Left lung (tissue), 4 donors: ENCODE measurements at regions not wholly inside any gene's neighbourhood (a gene's known extent, or its start where the extent isn't known, plus 50 kb on each side); places are given as distances from the start of the nearest gene placed in this dataset.

ENCODE experiments used
- ATAC-seq: fragments of 200-7000 bp; cut with Tn5 transposase; one replicate; pipeline ENCODE4 v1.9.1; 2020; ENCODE audit warnings: moderate library complexity
- DNase-seq, 4 donors: peaks; one replicate each; pipeline ENCODE4 v3.0.0-alpha.2; 2013 to 2020
- H3K27ac ChIP-seq, 2 donors: fragments of 200-600 bp; sonication (generic) in 1 of 2; one replicate each; pipeline versions ENCODE4 v1.5.0 to v1.8.0; 2020 to 2021
- H3K27me3 ChIP-seq, 2 donors: fragments of 200-600 bp; sonication (generic) in 1 of 2; one replicate each; pipeline versions ENCODE4 v1.5.0 to v1.8.0; 2020 to 2021
- H3K36me3 ChIP-seq, 2 donors: fragments of 200-600 bp; sonication (generic) in 1 of 2; one replicate each; pipeline versions ENCODE4 v1.5.0 to v1.8.0; 2020 to 2021
- H3K4me1 ChIP-seq, 2 donors: fragments of 200-600 bp; one replicate each; pipeline ENCODE4 v1.8.0; 2021
- H3K4me3 ChIP-seq, 2 donors: fragments of 200-600 bp; sonication (generic) in 1 of 2; one replicate each; pipeline versions ENCODE4 v1.5.0 to v1.8.0; 2020 to 2021; ENCODE audit warnings: mild to moderate bottlenecking in 1 of 2
- H3K9me3 ChIP-seq, 2 donors: fragments of 200-600 bp; sonication (generic) in 1 of 2; one replicate each; pipeline versions ENCODE4 v1.5.0 to v1.8.0; 2020 to 2021
- CTCF ChIP-seq, 2 donors: fragments of 200-600 bp; sonication (generic) in 1 of 2; IDR thresholded peaks; one replicate each; pipeline versions ENCODE4 v1.5.0 to v1.8.0; 2021; ENCODE audit warnings: antibody characterized with exemption in 2 of 2
- intact Hi-C, 2 donors: fragments of 100-400 bp; cut with DNase I; formaldehyde crosslinking; loops; one replicate each; pipeline versions ENCODE4 v1.11.2 to v1.14.2; 2022
- donor health status: DM: no; HTN: yes; CAD: no.
- donor health status: DM: no; HTN: no; CAD: no.

- no peak for ATAC-seq
- Histone ChIP-seq H3K4me1 (no peaks in the 10 kb centered on the region), H3K36me3 (no peaks in the 10 kb centered on the region), H3K9me3 (no peaks in the 10 kb centered on the region), H3K27ac (no peak overlapping the region), H3K27me3 (no peaks in the 10 kb centered on the region), H3K4me3 (no peak overlapping the region)
- DNase-seq, result peak in 1 of 4 donors; percentile 65
- intact Hi-C loops, result loop anchor here in 1 of 2 donors (5.0 kb wide), 1 partner anchor 49 kb away; no protein-coding TSS in a partner anchor
- no peak for TF ChIP-seq CTCF (IDR thresholded peaks at IDR 0.05)
Observed at GRCh38 chr15:96756656-96757055, 426.2 kb downstream of the NR2F2 start.

- ATAC-seq (no peak), DNase-seq (no peak)
- no peak overlapping the region for H3K27ac ChIP-seq
- intact Hi-C loops, result no loop called here
- TF ChIP-seq CTCF (IDR thresholded peaks at IDR 0.05), result no peak
- no peaks in the 10 kb centered on the region for H3K4me1 ChIP-seq
- H3K36me3 ChIP-seq, result no peaks in the 10 kb centered on the region
- H3K9me3 ChIP-seq, result no peaks in the 10 kb centered on the region
- H3K27me3 ChIP-seq, result no peaks in the 10 kb centered on the region
- H3K4me3 ChIP-seq, result no peak overlapping the region
Observed at GRCh38 chr15:96762566-96762965, 432.1 kb downstream of the NR2F2 start.

- Histone ChIP-seq H3K27ac (no peak overlapping the region), H3K36me3 (no peaks in the 10 kb centered on the region), H3K9me3 (no peaks in the 10 kb centered on the region), H3K4me1 (no peaks in the 10 kb centered on the region), H3K27me3 (no peaks in the 10 kb centered on the region), H3K4me3 (no peak overlapping the region)
- DNase-seq (peak in 1 of 4 donors; percentile 72), ATAC-seq (no peak)
- intact Hi-C loops, result no loop called here
- no peak for TF ChIP-seq CTCF (IDR thresholded peaks at IDR 0.05)
Observed at GRCh38 chr15:96764501-96764900, 434.0 kb downstream of the NR2F2 start.

GRCh38 chr15:96764946-96765345 lies 434.4 kb downstream of the NR2F2 start:
- intact Hi-C loops, result no loop called here
- no peak for ATAC-seq

GRCh38 chr15:96766366-96766765 lies 435.9 kb downstream of the NR2F2 start:
- H3K27me3 ChIP-seq, result no peaks in the 10 kb centered on the region
- TF ChIP-seq CTCF (IDR thresholded peaks at IDR 0.05), result no peak
- intact Hi-C loops, result no loop called here
- peak in 2 of 4 donors; percentile 25 to 33 for DNase-seq
- no peak overlapping the region for H3K4me3 ChIP-seq
- H3K9me3 ChIP-seq, result no peaks in the 10 kb centered on the region
- no peaks in the 10 kb centered on the region for H3K36me3 ChIP-seq
- ATAC-seq, result no peak
- H3K4me1 ChIP-seq, result no peaks in the 10 kb centered on the region
- no peak overlapping the region for H3K27ac ChIP-seq

More at GRCh38 chr15:96764946-96765345, 434.4 kb downstream of the NR2F2 start:
- no peak overlapping the region for H3K4me3 ChIP-seq
- no peaks in the 10 kb centered on the region for H3K9me3 ChIP-seq
- H3K27me3 ChIP-seq, result no peaks in the 10 kb centered on the region
- no peak for DNase-seq
- H3K4me1 ChIP-seq, result no peaks in the 10 kb centered on the region
- no peak overlapping the region for H3K27ac ChIP-seq
- TF ChIP-seq CTCF (IDR thresholded peaks at IDR 0.05), result no peak
- H3K36me3 ChIP-seq, result no peaks in the 10 kb centered on the region
